Activated CD8-positive, alpha-beta T cell treated with anti-CD3 and anti-CD28 coated beads for 36 hours (primary cell): ENCODE measurements at regions not wholly inside any gene's neighbourhood (a gene's known extent, or its start where the extent isn't known, plus 50 kb on each side); places are given as distances from the start of the nearest gene placed in this dataset.

Experiments used
- ATAC-seq: fragments of 200-7000 bp; cut with Tn5 transposase; one replicate; pipeline ENCODE4 v1.10.0; 2021; ENCODE audit warnings: mild to moderate bottlenecking, moderate library complexity
- CTCF ChIA-PET: fragments of 350-600 bp; sonication (Branson Sonifier 250); formaldehyde crosslinking; loops from one replicate; lab custom pipeline; 2021; ENCODE audit warnings: antibody characterized with exemption; lab: Charles Lee
- POLR2A ChIA-PET: fragments of 350-600 bp; sonication (Branson Sonifier 250); formaldehyde crosslinking; loops from one replicate; lab custom pipeline; 2021; ENCODE audit warnings: antibody characterized with exemption; lab: Charles Lee
- DNase-seq: peaks from one replicate; pipeline ENCODE4 v3.0.0-alpha.2; 2020
- H3K27ac Mint-ChIP-seq: one replicate; pipeline ENCODE4 v1.8.0; 2021; ENCODE audit warnings: mild to moderate bottlenecking, mixed read lengths
- H3K27me3 Mint-ChIP-seq: one replicate; pipeline ENCODE4 v1.8.0; 2021; ENCODE audit warnings: mixed read lengths
- H3K36me3 Mint-ChIP-seq: one replicate; pipeline ENCODE4 v1.8.0; 2021; ENCODE audit warnings: low read depth, mixed read lengths
- H3K4me1 Mint-ChIP-seq: one replicate; pipeline ENCODE4 v1.8.0; 2021; ENCODE audit warnings: low read depth, mixed read lengths
- H3K4me3 Mint-ChIP-seq: one replicate; pipeline ENCODE4 v1.8.0; 2021; ENCODE audit warnings: mild to moderate bottlenecking, moderate library complexity, mixed read lengths
- H3K9me3 Mint-ChIP-seq: one replicate; pipeline ENCODE4 v1.8.0; 2021; ENCODE audit warnings: mixed read lengths
- CTCF ChIP-seq: fragments of 200-600 bp; IDR thresholded peaks from one replicate; pipeline ENCODE4 v1.8.0; 2022; ENCODE audit warnings: antibody characterized with exemption, mild to moderate bottlenecking
- intact Hi-C: fragments of 100-400 bp; cut with micrococcal nuclease; formaldehyde crosslinking; loops from one replicate; pipeline ENCODE4 v1.10.0; 2022

DNA sequence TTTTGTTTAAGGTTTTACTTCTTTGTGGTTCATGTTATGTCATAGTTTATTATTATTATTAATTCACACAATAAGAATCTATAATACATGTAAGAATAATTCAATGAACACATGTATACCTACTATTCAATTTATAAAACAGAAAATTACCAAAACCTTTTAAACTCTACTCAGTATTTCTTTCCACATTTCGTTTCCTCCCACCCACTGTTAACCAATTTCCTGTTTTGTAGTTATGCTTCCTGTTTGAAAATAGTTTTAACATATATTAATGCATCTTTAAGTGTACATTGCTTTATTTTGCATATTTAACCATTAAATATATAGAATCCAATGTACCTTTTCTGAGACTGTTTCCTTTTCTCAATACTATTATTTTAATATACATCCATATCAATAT is 397.9 kb upstream of the SPTLC3 start:
- H3K27me3 Mint-ChIP-seq = no peaks in the 10 kb centered on the region
- H3K9me3 Mint-ChIP-seq = peaks cover 2% of the 10 kb centered on the region
- no peak overlapping the region for H3K4me3 Mint-ChIP-seq
- no peaks in the 10 kb centered on the region for H3K36me3 Mint-ChIP-seq
- no peak for DNase-seq
- no peaks in the 10 kb centered on the region for H3K4me1 Mint-ChIP-seq
- CTCF ChIA-PET = no interaction called here
- no peak for TF ChIP-seq CTCF
- POLR2A ChIA-PET = no interaction called here
- intact Hi-C loops = no loop called here
- ATAC-seq = no peak
- H3K27ac Mint-ChIP-seq = no peak overlapping the region

DNA sequence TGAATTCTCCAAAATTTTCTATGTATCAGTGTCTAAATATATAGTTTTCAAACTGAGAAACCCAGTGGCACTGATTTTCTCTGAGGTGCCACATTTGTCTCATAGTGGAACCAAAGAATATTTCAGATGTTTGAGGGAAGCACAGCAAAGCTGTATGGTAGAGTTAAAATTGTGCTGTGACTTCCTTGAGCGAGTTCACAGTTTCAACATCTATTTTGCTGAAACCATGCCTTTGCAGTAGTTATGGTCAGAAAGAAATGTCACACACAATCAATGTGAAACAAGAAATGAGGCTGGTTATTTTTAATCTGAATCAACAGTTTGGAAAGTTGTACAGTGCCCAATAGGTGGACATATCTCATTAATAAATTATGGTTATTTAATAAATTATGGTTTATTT is 394.0 kb upstream of the SPTLC3 start:
- Mint-ChIP-seq H3K9me3 (peaks cover 3% of the 10 kb centered on the region), H3K27ac (no peak overlapping the region), H3K4me1 (no peaks in the 10 kb centered on the region), H3K36me3 (no peaks in the 10 kb centered on the region), H3K4me3 (no peak overlapping the region), H3K27me3 (no peaks in the 10 kb centered on the region)
- no peak for TF ChIP-seq CTCF
- CTCF ChIA-PET = no interaction called here
- intact Hi-C loops = no loop called here
- no peak for DNase-seq
- ATAC-seq = no peak
- POLR2A ChIA-PET = no interaction called here

DNA sequence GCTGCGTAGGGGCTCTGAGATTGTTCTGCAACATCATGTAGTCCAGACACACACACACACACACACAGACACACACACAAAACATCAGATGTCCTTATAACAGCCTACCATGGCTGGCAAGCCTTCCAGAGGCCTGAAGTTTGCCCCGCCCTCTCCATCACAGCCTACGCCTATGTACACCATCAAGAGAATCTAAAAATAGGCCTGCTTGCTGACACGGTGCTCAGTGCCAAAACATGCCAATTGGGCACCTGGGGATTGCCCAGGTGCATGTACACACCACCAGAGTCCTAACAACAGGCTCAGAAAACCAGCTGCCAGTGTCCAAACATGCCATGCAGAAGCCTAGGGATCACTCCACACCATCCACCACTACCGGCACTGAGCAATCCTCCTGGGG is 391.7 kb upstream of the SPTLC3 start:
- Mint-ChIP-seq H3K9me3 (peaks cover 4% of the 10 kb centered on the region), H3K4me1 (no peaks in the 10 kb centered on the region), H3K36me3 (no peaks in the 10 kb centered on the region), H3K27ac (no peak overlapping the region), H3K4me3 (no peak overlapping the region), H3K27me3 (no peaks in the 10 kb centered on the region)
- TF ChIP-seq CTCF = no peak
- ChIA-PET POLR2A (no interaction called here), CTCF (no interaction called here)
- ATAC-seq (no peak), DNase-seq (no peak)
- intact Hi-C loops = no loop called here

DNA sequence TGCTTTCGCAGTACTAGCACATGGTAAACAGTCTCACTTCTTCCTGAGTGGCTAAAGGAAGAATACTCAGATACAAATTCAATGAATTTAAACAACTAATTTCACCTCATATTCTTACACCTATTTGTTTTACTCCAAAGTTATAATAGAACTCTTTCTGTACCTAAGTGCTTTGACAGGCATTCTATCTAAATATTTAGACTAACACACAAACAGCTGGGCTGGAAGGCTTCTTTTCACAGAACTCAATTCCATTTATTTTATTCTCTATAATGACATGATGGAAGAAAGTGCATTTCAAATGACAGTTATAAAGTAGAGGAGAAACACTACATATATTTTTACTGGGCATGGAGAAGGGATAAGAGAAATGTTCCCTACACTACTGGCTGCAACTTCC is 384.9 kb upstream of the SPTLC3 start:
- TF ChIP-seq CTCF = no peak
- H3K4me3 Mint-ChIP-seq = no peak overlapping the region
- ATAC-seq = no peak
- no peak for DNase-seq
- intact Hi-C loops = no loop called here
- H3K27ac Mint-ChIP-seq = no peak overlapping the region
- ChIA-PET CTCF (no interaction called here), POLR2A (no interaction called here)
- peaks cover 6% of the 10 kb centered on the region for H3K9me3 Mint-ChIP-seq
- no peaks in the 10 kb centered on the region for H3K36me3 Mint-ChIP-seq
- no peaks in the 10 kb centered on the region for H3K4me1 Mint-ChIP-seq
- no peaks in the 10 kb centered on the region for H3K27me3 Mint-ChIP-seq

- Mint-ChIP-seq H3K4me1 (no peaks in the 10 kb centered on the region), H3K4me3 (no peak overlapping the region), H3K27ac (no peak overlapping the region), H3K9me3 (peaks cover 5% of the 10 kb centered on the region), H3K36me3 (no peaks in the 10 kb centered on the region), H3K27me3 (no peaks in the 10 kb centered on the region)
- ChIA-PET CTCF (no interaction called here), POLR2A (no interaction called here)
- TF ChIP-seq CTCF = no peak
- ATAC-seq (no peak), DNase-seq (no peak)
- intact Hi-C loops = no loop called here
Measured at GRCh38 chr20:12627485-12627884, 381.3 kb upstream of the SPTLC3 start.
